OCI-LY1 (cell line): ENCODE measurements at regions not wholly inside any gene's neighbourhood (a gene's known extent, or its start where the extent isn't known, plus 50 kb on each side); places are given as distances from the start of the nearest gene placed in this dataset.

Experiments used
- H2AFZ ChIP-seq: fragments of 200-600 bp; sonication (generic), shearing (Covaris generic); 2 replicates; pipeline ENCODE4 v1.6.0; 2014; ENCODE audit warnings: antibody characterized with exemption, mild to moderate bottlenecking, low read length
- H3F3A ChIP-seq: fragments of 200-600 bp; sonication (generic), shearing (Covaris generic); 2 replicates; pipeline ENCODE4 v1.6.0; 2014; ENCODE audit warnings: mild to moderate bottlenecking, antibody characterized with exemption, low read length, moderate library complexity; ENCODE audit not compliant: insufficient read depth
- H3K27ac ChIP-seq: fragments of 200-600 bp; sonication (generic); 2 replicates; pipeline ENCODE4 v1.5.1; 2014; ENCODE audit warnings: low read length, mixed run types, mild to moderate bottlenecking, low read depth; ENCODE audit not compliant: poor library complexity, severe bottlenecking
- H3K27me3 ChIP-seq: fragments of 200-600 bp; sonication (generic); 2 replicates; pipeline ENCODE4 v1.6.0; 2014; ENCODE audit warnings: antibody characterized with exemption, mild to moderate bottlenecking, low read length, moderate library complexity; ENCODE audit not compliant: insufficient read depth
- H3K36me3 ChIP-seq: fragments of 200-600 bp; sonication (generic); 2 replicates; pipeline ENCODE4 v1.6.1; 2014; ENCODE audit warnings: mild to moderate bottlenecking, antibody characterized with exemption, low read length, moderate library complexity, mixed read lengths; ENCODE audit not compliant: insufficient read depth
- H3K4me1 ChIP-seq: fragments of 200-600 bp; sonication (generic); 2 replicates; pipeline ENCODE4 v1.5.1; 2014; ENCODE audit warnings: mild to moderate bottlenecking, low read length, moderate library complexity; ENCODE audit not compliant: insufficient read depth, severe bottlenecking
- H3K4me2 ChIP-seq: fragments of 200-600 bp; sonication (generic), shearing (Covaris generic); 2 replicates; pipeline ENCODE4 v1.6.1; 2014; ENCODE audit warnings: low read length
- H3K4me3 ChIP-seq: fragments of 200-600 bp; sonication (generic); 2 replicates; pipeline ENCODE4 v1.5.1; 2014; ENCODE audit warnings: low read length, low read depth, mild to moderate bottlenecking, mixed read lengths; ENCODE audit not compliant: poor library complexity, severe bottlenecking
- H3K79me2 ChIP-seq: fragments of 200-600 bp; shearing (Covaris generic); 2 replicates; pipeline ENCODE4 v1.6.1; 2016; ENCODE audit warnings: mixed run types, low read length, mixed read lengths; ENCODE audit not compliant: insufficient read depth
- H3K9ac ChIP-seq: fragments of 200-600 bp; sonication (generic), shearing (Covaris generic); 2 replicates; pipeline ENCODE4 v1.6.1; 2014; ENCODE audit warnings: mild to moderate bottlenecking, low read length, mixed read lengths
- H3K9me2 ChIP-seq: fragments of 200-600 bp; sonication (generic), shearing (Covaris generic); 2 replicates; pipeline ENCODE4 v1.6.1; 2014; ENCODE audit warnings: low read depth, mild to moderate bottlenecking, low read length, mixed read lengths
- H3K9me3 ChIP-seq: fragments of 200-600 bp; shearing (Covaris generic); 2 replicates; pipeline ENCODE4 v1.6.1; 2014; ENCODE audit warnings: low read length, mixed read lengths
- H4K20me1 ChIP-seq: fragments of 200-600 bp; sonication (generic), shearing (Covaris generic); 2 replicates; pipeline ENCODE4 v1.6.0; 2016; ENCODE audit warnings: mild to moderate bottlenecking, low read length; ENCODE audit not compliant: insufficient read depth
- EZH2 ChIP-seq: fragments of 200-600 bp; sonication (generic), shearing (Covaris generic); IDR thresholded peaks from 2 replicates; pipeline ENCODE4 v1.8.0; 2017; ENCODE audit warnings: borderline replicate concordance, mixed run types, mild to moderate bottlenecking, antibody characterized with exemption, low read length, moderate library complexity, mixed read lengths
- TF ChIP-seq, protein P1 (sequence below): fragments of 200-600 bp; sonication (generic), shearing (Covaris generic); IDR thresholded peaks from 2 replicates; pipeline ENCODE4 v1.5.1; 2017; ENCODE audit warnings: mild to moderate bottlenecking, antibody characterized with exemption, low read length, moderate library complexity, mixed read lengths

DNA sequence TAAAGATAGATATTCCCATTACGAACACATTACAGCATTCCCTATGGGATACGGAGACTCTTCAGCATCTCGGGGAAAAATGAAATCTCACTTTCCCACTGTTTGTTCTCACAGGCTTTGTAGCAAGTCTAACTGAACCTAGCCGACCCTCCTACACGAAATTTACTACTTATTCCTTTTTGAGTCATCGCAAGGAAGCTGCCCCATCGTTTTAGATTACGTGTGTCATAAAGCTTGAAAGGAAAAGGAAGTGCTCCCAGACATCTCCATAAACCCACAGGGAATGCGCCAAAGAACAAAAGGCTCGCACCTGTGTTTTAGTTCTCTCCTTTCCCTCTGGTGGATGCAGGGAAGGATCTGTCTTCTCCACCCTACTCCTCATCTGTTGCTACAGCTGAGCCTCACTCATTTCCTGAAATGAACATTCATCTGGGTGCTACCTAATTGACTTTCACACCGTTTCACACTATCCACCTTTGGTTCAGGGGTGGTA lies 76.2 kb upstream of the STK39 start:
- Histone ChIP-seq H3K9ac (no peak overlapping the region), H3K36me3 (no peaks in the 10 kb centered on the region), H3K27me3 (no peaks in the 10 kb centered on the region), H3F3A (no peaks in the 10 kb centered on the region), H4K20me1 (no peaks in the 10 kb centered on the region), H3K27ac (no peak overlapping the region), H2AFZ (no peak overlapping the region), H3K79me2 (no peaks in the 10 kb centered on the region), H3K4me2 (no peak overlapping the region), H3K4me3 (no peak overlapping the region), H3K4me1 (no peaks in the 10 kb centered on the region), H3K9me2 (no peaks in the 10 kb centered on the region), H3K9me3 (no peaks in the 10 kb centered on the region)
- TF ChIP-seq EZH2 = no peak
- TF ChIP-seq, protein P1, sequence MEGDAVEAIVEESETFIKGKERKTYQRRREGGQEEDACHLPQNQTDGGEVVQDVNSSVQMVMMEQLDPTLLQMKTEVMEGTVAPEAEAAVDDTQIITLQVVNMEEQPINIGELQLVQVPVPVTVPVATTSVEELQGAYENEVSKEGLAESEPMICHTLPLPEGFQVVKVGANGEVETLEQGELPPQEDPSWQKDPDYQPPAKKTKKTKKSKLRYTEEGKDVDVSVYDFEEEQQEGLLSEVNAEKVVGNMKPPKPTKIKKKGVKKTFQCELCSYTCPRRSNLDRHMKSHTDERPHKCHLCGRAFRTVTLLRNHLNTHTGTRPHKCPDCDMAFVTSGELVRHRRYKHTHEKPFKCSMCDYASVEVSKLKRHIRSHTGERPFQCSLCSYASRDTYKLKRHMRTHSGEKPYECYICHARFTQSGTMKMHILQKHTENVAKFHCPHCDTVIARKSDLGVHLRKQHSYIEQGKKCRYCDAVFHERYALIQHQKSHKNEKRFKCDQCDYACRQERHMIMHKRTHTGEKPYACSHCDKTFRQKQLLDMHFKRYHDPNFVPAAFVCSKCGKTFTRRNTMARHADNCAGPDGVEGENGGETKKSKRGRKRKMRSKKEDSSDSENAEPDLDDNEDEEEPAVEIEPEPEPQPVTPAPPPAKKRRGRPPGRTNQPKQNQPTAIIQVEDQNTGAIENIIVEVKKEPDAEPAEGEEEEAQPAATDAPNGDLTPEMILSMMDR = no peak

DNA sequence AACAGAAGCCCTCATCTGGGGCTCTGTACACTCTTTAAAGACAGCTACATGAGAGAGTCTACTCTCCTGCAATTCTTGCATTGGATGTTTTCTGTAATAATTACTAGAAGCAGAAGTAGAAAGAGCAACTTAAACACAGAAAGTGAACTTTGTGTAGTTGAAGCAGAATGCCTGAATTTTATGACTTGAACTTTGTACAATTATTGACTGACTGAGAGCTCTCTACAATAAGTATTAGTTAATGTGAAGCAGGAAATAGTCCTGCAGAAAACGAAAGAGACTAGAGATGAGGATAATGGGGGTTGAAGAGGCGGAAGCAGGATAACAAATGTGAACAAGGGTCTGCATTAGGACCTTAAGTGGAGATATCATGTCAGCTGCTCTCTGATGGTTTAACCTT lies 79.2 kb upstream of the STK39 start:
- Histone ChIP-seq H3K27me3 (no peaks in the 10 kb centered on the region), H3K9ac (no peak overlapping the region), H3K4me2 (no peak overlapping the region), H3K79me2 (no peaks in the 10 kb centered on the region), H3K9me2 (no peaks in the 10 kb centered on the region), H3K4me3 (no peak overlapping the region), H3K36me3 (no peaks in the 10 kb centered on the region), H3K4me1 (no peaks in the 10 kb centered on the region), H4K20me1 (no peaks in the 10 kb centered on the region), H2AFZ (no peak overlapping the region), H3K9me3 (no peaks in the 10 kb centered on the region), H3F3A (no peaks in the 10 kb centered on the region), H3K27ac (no peak overlapping the region)
- TF ChIP-seq, protein P1 = no peak
- no peak for TF ChIP-seq EZH2

DNA sequence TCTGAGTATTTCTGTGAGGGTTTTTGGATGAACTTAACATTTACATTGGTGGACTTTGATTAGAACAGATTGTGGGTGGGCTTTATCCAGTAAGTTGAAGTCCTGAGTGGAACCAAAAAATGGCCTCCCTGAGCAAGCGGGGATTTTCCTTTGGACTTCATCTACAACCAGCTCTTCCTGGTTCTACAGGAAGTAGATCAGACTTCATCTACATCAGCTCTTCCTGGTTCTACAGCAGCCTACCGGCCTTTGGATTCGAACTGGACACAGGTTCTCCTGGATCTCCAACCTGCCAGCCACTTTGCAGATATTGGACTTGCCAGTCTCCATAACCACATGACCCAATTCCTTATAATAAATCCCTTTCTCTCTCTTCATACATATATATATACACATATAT lies 79.9 kb upstream of the STK39 start:
- H3K27me3 ChIP-seq = no peaks in the 10 kb centered on the region
- H3K4me1 ChIP-seq = no peaks in the 10 kb centered on the region
- no peaks in the 10 kb centered on the region for H3K79me2 ChIP-seq
- H3K9me3 ChIP-seq = no peaks in the 10 kb centered on the region
- no peak overlapping the region for H2AFZ ChIP-seq
- no peaks in the 10 kb centered on the region for H3F3A ChIP-seq
- H3K9me2 ChIP-seq = no peaks in the 10 kb centered on the region
- no peaks in the 10 kb centered on the region for H4K20me1 ChIP-seq
- H3K9ac ChIP-seq = no peak overlapping the region
- H3K27ac ChIP-seq = no peak overlapping the region
- no peaks in the 10 kb centered on the region for H3K36me3 ChIP-seq
- no peak overlapping the region for H3K4me2 ChIP-seq
- TF ChIP-seq, protein P1 = no peak
- no peak for TF ChIP-seq EZH2
- no peak overlapping the region for H3K4me3 ChIP-seq
